ENCODE measurements at regions not wholly inside any gene's neighbourhood (a gene's known extent, or its start where the extent isn't known, plus 50 kb on each side); places are given as distances from the start of the nearest gene placed in this dataset.

- TF ChIP-seq, protein P1, sequence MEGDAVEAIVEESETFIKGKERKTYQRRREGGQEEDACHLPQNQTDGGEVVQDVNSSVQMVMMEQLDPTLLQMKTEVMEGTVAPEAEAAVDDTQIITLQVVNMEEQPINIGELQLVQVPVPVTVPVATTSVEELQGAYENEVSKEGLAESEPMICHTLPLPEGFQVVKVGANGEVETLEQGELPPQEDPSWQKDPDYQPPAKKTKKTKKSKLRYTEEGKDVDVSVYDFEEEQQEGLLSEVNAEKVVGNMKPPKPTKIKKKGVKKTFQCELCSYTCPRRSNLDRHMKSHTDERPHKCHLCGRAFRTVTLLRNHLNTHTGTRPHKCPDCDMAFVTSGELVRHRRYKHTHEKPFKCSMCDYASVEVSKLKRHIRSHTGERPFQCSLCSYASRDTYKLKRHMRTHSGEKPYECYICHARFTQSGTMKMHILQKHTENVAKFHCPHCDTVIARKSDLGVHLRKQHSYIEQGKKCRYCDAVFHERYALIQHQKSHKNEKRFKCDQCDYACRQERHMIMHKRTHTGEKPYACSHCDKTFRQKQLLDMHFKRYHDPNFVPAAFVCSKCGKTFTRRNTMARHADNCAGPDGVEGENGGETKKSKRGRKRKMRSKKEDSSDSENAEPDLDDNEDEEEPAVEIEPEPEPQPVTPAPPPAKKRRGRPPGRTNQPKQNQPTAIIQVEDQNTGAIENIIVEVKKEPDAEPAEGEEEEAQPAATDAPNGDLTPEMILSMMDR (IDR thresholded peaks at IDR 0.05; ENCODE audit: low read length): no peak
- no peak for TF ChIP-seq EZH2 (IDR thresholded peaks at IDR 0.05; ENCODE audit: borderline replicate concordance, low read length)
Measured at GRCh38 chr6:144582939-144583613, 297.9 kb downstream of the UTRN start.

DNA sequence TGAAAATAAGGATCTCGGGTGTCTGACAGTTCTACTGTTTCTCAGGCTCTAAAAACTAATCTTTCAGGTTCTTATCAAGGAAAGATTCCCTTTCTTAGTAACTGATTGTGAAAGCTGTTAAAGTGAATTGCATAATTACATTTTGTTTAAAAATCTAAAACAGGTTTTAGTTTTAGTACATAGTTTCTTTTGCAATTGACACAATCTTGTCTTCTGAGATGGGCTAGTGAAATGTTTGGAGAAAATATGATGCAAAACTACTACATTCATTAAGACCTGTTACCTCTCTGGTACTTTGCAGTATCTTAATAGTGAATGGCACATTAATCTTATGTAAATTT, 298.4 kb downstream of the UTRN start:
- H3K27ac ChIP-seq (ENCODE audit: low read depth, low read length, poor library complexity, severe bottlenecking): peak overlapping the region; percentile 21
- TF ChIP-seq, protein P1 (IDR thresholded peaks at IDR 0.05; ENCODE audit: low read length): no peak
- TF ChIP-seq EZH2 (IDR thresholded peaks at IDR 0.05; ENCODE audit: borderline replicate concordance, low read length): no peak
- peak overlapping the region; percentile 46 for H3K4me3 ChIP-seq (ENCODE audit: low read depth, low read length, poor library complexity, severe bottlenecking)
- no peaks in the 10 kb centered on the region for H3K9me3 ChIP-seq (ENCODE audit: low read length)
- peak overlapping the region; percentile 56 for H3K4me2 ChIP-seq (ENCODE audit: low read length)
- H4K20me1 ChIP-seq (ENCODE audit: insufficient read depth, low read length): no peaks in the 10 kb centered on the region
- 0 out of 2 replicates have a peak, but pooled peaks cover under 1% of the 10 kb centered on the region for H3F3A ChIP-seq (ENCODE audit: insufficient read depth, low read length)
- H3K9ac ChIP-seq (ENCODE audit: low read length): peak overlapping the region; percentile 21
- H3K9me2 ChIP-seq (ENCODE audit: low read depth, low read length): no peaks in the 10 kb centered on the region
- no peaks in the 10 kb centered on the region for H3K27me3 ChIP-seq (ENCODE audit: insufficient read depth, low read length)
- peaks cover 59% of the 10 kb centered on the region for H3K4me1 ChIP-seq (ENCODE audit: insufficient read depth, low read length, severe bottlenecking)
- no peaks in the 10 kb centered on the region for H3K79me2 ChIP-seq (ENCODE audit: insufficient read depth, low read length)
- no peaks in the 10 kb centered on the region for H3K36me3 ChIP-seq (ENCODE audit: insufficient read depth, low read length)
- H2AFZ ChIP-seq (ENCODE audit: low read length): no peak overlapping the region

More at GRCh38 chr6:144582939-144583613, 297.9 kb downstream of the UTRN start:
- Histone ChIP-seq H3K27ac (ENCODE audit: low read depth, low read length, poor library complexity, severe bottlenecking) (peak overlapping the region; percentile 21), H2AFZ (ENCODE audit: low read length) (no peak overlapping the region), H3K27me3 (ENCODE audit: insufficient read depth, low read length) (no peaks in the 10 kb centered on the region), H3K36me3 (ENCODE audit: insufficient read depth, low read length) (no peaks in the 10 kb centered on the region), H3K4me1 (ENCODE audit: insufficient read depth, low read length, severe bottlenecking) (peaks cover 54% of the 10 kb centered on the region), H3K9me2 (ENCODE audit: low read depth, low read length) (no peaks in the 10 kb centered on the region), H3K9me3 (ENCODE audit: low read length) (no peaks in the 10 kb centered on the region), H3F3A (ENCODE audit: insufficient read depth, low read length) (no peaks in the 10 kb centered on the region), H4K20me1 (ENCODE audit: insufficient read depth, low read length) (no peaks in the 10 kb centered on the region), H3K4me3 (ENCODE audit: low read depth, low read length, poor library complexity, severe bottlenecking) (peak overlapping the region; percentile 46), H3K4me2 (ENCODE audit: low read length) (peak overlapping the region; percentile 56), H3K79me2 (ENCODE audit: insufficient read depth, low read length) (no peaks in the 10 kb centered on the region), H3K9ac (ENCODE audit: low read length) (peak overlapping the region; percentile 21)

GRCh38 chr6:144585217-144585814, 300.2 kb downstream of the UTRN start:
- Histone ChIP-seq H3K4me3 (ENCODE audit: low read depth, low read length, poor library complexity, severe bottlenecking) (no peak overlapping the region), H4K20me1 (ENCODE audit: insufficient read depth, low read length) (no peaks in the 10 kb centered on the region), H3K27ac (ENCODE audit: low read depth, low read length, poor library complexity, severe bottlenecking) (no peak overlapping the region), H3K4me1 (ENCODE audit: insufficient read depth, low read length, severe bottlenecking) (peaks cover 73% of the 10 kb centered on the region), H3K27me3 (ENCODE audit: insufficient read depth, low read length) (no peaks in the 10 kb centered on the region), H3K4me2 (ENCODE audit: low read length) (peak overlapping the region; percentile 42; the same call in 1 of the 2 replicates), H3K79me2 (ENCODE audit: insufficient read depth, low read length) (no peaks in the 10 kb centered on the region), H3K9ac (ENCODE audit: low read length) (no peak overlapping the region), H2AFZ (ENCODE audit: low read length) (no peak overlapping the region), H3F3A (ENCODE audit: insufficient read depth, low read length) (0 out of 2 replicates have a peak, but pooled peaks cover 5% of the 10 kb centered on the region), H3K9me2 (ENCODE audit: low read depth, low read length) (no peaks in the 10 kb centered on the region), H3K9me3 (ENCODE audit: low read length) (no peaks in the 10 kb centered on the region), H3K36me3 (ENCODE audit: insufficient read depth, low read length) (no peaks in the 10 kb centered on the region)
- TF ChIP-seq, protein P1 (IDR thresholded peaks at IDR 0.05; ENCODE audit: low read length): peak; percentile 80
- TF ChIP-seq EZH2 (IDR thresholded peaks at IDR 0.05; ENCODE audit: borderline replicate concordance, low read length): no peak

Measured in OCI-LY1 (cell line).